ENCODE measurements at regions not wholly inside any gene's neighbourhood (a gene's known extent, or its start where the extent isn't known, plus 50 kb on each side); places are given as distances from the start of the nearest gene placed in this dataset.

DNA sequence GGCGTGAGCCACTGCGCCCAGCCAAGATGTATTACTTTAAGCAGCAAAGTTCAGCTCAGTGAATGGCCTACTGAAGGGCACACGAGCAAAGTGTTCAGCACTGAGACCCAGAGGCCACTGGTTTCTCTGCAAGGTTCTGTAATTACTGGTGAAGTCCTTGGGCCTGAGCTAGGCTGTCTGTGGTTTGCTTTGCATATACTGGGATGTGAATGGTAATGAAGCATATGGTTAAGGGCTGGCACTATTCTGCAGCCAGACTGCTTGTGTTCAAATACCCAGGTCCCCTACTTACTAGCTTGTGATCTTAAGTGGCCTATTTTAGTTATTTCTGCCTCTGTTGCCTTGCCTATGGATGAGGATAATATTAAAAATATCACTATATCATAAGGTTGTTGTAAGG lies 72.0 kb downstream of the LLPH start (continued):
- TF ChIP-seq ATF1 (CRISPR knock-in tag; IDR thresholded peaks at IDR 0.05), result no peak

GRCh38 chr12:66055837-66056319 lies 74.7 kb downstream of the LLPH start:
- Histone ChIP-seq H3K9me3 (ENCODE audit: low read length) (no peaks in the 10 kb centered on the region), H3K27me3 (ENCODE audit: control insufficient read depth in 1 of 2, insufficient read depth in 2 of 2, low read length in 2 of 2) (no peaks in the 10 kb centered on the region), H3K36me3 (replicated peaks in 1 of 2; ENCODE audit: control insufficient read depth in 1 of 2, insufficient read depth in 2 of 2, low read length in 2 of 2) (no peaks in the 10 kb centered on the region), H3K9ac (ENCODE audit: insufficient read depth, low read depth, low read length) (no peak overlapping the region), H4K20me1 (ENCODE audit: insufficient read depth, low read length) (no peaks in the 10 kb centered on the region), H3K4me1 (ENCODE audit: insufficient read depth, low read length) (peaks cover 43% of the 10 kb centered on the region), H3K79me2 (ENCODE audit: insufficient read depth, low read length) (no peaks in the 10 kb centered on the region), H2AFZ (ENCODE audit: low read length) (no peak overlapping the region), H3K4me3 (replicated peaks in 1 of 3; ENCODE audit: insufficient read depth in 1 of 3, low read depth in 2 of 3, low read length in 3 of 3) (no peak overlapping the region), H3K4me2 (ENCODE audit: low read depth, low read length) (peak overlapping the region; percentile 43), H3K27ac (ENCODE audit: extremely low read length, insufficient read depth, low read length) (peak overlapping the region; percentile 2)
- intact Hi-C loops (cut with micrococcal nuclease; ENCODE audit: unreplicated experiment) (no loop called here), in situ Hi-C loops (cut with HindIII; ENCODE audit: extremely low pct_ligation_motif_present, low pct_unique_long_range_greater_than_20kb) (no loop called here)
- ChIA-PET POLR2A (no interaction called here), CTCF (ENCODE audit: low intra/inter-chr PET ratio, low total read pairs) (no interaction called here)
- BruUV-seq (replicated peaks), result no TSS peak
- TF ChIP-seq ZNF564 (CRISPR knock-in tag; IDR thresholded peaks at IDR 0.05) (no peak), SIX1 (CRISPR knock-in tag; IDR thresholded peaks at IDR 0.05; ENCODE audit: borderline replicate concordance) (no peak), CCAR2 (optimal IDR thresholded peaks at IDR 0.05; ENCODE audit: low read depth, low read length) (no peak), PAXIP1 (CRISPR knock-in tag; conservative IDR thresholded peaks at IDR 0.05) (no peak), BCL6 (CRISPR knock-in tag; IDR thresholded peaks at IDR 0.05) (peak; percentile 79), JARID2 (CRISPR knock-in tag; IDR thresholded peaks at IDR 0.05; ENCODE audit: insufficient replicate concordance) (no peak), FOXA1 (IDR thresholded peaks at IDR 0.05) (no peak), FOXA1 (CRISPR knock-in tag; IDR thresholded peaks at IDR 0.05) (no peak), ZNF337 (CRISPR knock-in tag; IDR thresholded peaks at IDR 0.05; ENCODE audit: borderline replicate concordance, low read depth) (peak; percentile 73; the same call in 1 of the 2 replicates), GATAD2A (CRISPR knock-in tag; IDR thresholded peaks at IDR 0.05) (peak; percentile 31; the same call in 1 of the 2 replicates), ZKSCAN1 (IDR thresholded peaks at IDR 0.05; ENCODE audit: low read length) (peak; percentile 78), ZNF101 (CRISPR knock-in tag; IDR thresholded peaks at IDR 0.05; ENCODE audit: borderline replicate concordance, low read depth) (no peak), ZNF263 (CRISPR knock-in tag; IDR thresholded peaks at IDR 0.05) (no peak), CREB1 (IDR thresholded peaks at IDR 0.05) (no peak), CREB1 (CRISPR knock-in tag; IDR thresholded peaks at IDR 0.05) (0 out of 2 replicates have a peak, but pooled peaks have one; percentile 24), ZNF878 (CRISPR knock-in tag; IDR thresholded peaks at IDR 0.05) (no peak)
- TF ChIP-seq, protein P1, sequence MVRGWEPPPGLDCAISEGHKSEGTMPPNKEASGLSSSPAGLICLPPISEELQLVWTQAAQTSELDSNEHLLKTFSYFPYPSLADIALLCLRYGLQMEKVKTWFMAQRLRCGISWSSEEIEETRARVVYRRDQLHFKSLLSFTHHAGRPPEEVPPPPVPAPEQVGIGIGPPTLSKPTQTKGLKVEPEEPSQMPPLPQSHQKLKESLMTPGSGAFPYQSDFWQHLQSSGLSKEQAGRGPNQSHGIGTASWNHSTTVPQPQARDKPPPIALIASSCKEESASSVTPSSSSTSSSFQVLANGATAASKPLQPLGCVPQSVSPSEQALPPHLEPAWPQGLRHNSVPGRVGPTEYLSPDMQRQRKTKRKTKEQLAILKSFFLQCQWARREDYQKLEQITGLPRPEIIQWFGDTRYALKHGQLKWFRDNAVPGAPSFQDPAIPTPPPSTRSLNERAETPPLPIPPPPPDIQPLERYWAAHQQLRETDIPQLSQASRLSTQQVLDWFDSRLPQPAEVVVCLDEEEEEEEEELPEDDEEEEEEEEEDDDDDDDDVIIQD (CRISPR knock-in tag; IDR thresholded peaks at IDR 0.05; ENCODE audit: low read depth), result no peak
- TF ChIP-seq, protein P2, sequence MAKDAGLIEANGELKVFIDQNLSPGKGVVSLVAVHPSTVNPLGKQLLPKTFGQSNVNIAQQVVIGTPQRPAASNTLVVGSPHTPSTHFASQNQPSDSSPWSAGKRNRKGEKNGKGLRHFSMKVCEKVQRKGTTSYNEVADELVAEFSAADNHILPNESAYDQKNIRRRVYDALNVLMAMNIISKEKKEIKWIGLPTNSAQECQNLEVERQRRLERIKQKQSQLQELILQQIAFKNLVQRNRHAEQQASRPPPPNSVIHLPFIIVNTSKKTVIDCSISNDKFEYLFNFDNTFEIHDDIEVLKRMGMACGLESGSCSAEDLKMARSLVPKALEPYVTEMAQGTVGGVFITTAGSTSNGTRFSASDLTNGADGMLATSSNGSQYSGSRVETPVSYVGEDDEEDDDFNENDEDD (CRISPR knock-in tag; IDR thresholded peaks at IDR 0.05; ENCODE audit: borderline replicate concordance), result no peak
- DNase-seq (ENCODE audit: low spot score), result peak; percentile 50
- peak; percentile 79 for FAIRE-seq
- WGBS (ENCODE audit: low lambda C conversion rate), result 59% methylated on average over 2 of the region's 2 CpGs
- peak; percentile 89 for ATAC-seq

Data from HepG2 (cell line).